ENCODE measurements at regions not wholly inside any gene's neighbourhood (a gene's known extent, or its start where the extent isn't known, plus 50 kb on each side); places are given as distances from the start of the nearest gene placed in this dataset.

DNA sequence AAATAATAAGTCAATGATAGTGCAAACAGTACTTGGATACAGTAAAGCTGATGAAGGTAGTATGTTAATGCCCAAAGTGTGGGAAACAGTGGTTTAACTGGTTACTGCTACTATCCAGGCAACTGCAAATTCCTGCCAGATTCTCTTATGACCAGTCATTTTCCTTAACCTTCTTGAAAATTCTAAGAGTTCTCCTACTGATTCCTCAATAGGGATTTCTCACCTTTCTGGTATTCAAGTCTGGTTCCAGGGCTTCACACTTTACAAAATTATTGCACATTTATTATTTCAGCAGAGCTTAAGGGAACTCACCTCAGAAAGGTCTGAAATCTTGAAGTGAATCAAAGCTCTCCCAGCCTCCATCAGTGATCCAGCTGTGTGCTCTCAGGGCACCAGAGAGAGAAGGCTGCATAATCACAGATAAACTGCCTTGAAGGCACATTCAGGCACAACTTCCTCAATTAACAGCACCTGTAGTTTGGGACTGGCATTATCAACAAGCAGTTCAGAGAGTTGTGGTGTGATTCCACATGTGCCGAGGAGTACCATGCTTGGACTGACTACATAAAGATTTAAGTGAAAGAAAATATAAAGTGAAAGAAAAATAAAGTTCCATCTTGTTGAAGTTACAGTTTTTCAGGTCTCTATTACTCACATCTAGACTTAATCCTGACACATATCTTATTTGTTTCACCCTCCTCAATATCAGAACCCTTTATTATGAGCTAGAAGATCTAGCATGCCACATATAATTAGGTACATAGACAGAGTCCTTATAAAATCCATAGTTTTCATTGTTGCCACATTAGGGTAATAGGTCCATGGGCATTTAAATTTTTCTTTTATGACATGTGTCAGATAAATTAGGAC lies 59.5 kb upstream of the TIPARP start:
- H3K4me3 ChIP-seq (ENCODE audit: control insufficient read depth, low read depth, low read length) = no peak overlapping the region
- TF ChIP-seq, protein P1, sequence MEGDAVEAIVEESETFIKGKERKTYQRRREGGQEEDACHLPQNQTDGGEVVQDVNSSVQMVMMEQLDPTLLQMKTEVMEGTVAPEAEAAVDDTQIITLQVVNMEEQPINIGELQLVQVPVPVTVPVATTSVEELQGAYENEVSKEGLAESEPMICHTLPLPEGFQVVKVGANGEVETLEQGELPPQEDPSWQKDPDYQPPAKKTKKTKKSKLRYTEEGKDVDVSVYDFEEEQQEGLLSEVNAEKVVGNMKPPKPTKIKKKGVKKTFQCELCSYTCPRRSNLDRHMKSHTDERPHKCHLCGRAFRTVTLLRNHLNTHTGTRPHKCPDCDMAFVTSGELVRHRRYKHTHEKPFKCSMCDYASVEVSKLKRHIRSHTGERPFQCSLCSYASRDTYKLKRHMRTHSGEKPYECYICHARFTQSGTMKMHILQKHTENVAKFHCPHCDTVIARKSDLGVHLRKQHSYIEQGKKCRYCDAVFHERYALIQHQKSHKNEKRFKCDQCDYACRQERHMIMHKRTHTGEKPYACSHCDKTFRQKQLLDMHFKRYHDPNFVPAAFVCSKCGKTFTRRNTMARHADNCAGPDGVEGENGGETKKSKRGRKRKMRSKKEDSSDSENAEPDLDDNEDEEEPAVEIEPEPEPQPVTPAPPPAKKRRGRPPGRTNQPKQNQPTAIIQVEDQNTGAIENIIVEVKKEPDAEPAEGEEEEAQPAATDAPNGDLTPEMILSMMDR (conservative IDR thresholded peaks at IDR 0.05; ENCODE audit: control insufficient read depth, insufficient read depth, low read depth, low read length) = no peak
- DNase-seq (ENCODE audit: low read depth) = peak; percentile 36

DNA sequence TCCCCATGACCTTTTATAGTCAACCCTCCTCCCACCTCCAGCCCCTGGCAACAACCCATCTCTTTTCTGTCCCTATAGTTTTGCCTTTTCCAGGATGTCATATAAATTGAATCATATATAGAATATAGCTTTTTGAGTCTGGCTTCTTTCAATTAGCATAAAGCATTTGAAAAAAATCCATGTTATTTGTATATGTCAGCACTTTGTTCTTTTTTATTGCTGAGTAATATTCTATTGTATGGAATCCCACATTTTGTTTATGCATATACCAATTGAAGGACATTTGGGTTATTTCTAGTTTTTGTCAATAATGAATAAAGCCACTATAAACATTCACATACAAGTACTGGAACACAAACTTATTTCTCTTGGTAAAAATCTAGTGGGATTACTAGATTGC lies 58.0 kb upstream of the SSR3 start:
- TF ChIP-seq, protein P1 (conservative IDR thresholded peaks at IDR 0.05; ENCODE audit: control insufficient read depth, insufficient read depth, low read depth, low read length) = no peak
- no peak for DNase-seq (ENCODE audit: low read depth)
- no peak overlapping the region for H3K4me3 ChIP-seq (ENCODE audit: control insufficient read depth, low read depth, low read length)

DNA sequence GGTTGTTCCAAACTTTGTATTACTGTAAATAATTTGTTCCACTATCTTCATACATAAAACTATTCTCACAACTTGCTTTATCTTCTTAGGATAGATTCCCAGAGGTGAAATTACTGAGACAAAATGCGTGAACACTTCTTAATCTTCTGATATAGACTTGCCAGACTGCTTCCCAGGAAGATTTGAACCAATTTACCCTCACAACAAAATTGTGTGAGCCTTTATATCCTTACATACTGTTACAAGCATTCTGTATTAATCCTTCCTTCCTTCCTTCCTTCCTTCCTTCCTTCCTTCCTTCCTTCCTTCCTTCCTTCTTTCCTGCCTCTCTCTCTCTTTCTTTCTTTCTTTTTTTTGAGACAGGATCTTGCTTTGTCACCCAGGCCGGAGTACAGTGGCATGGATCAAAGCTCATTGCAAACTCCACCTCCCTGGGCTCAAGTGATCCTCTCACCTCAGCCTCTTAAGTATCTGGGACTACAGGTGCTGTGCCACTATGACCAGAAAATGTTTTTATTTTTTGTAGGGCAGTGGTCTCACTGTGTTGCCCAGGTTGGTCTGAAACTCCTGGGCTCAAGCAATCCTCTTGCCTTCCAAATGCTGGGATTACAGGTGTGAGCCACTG lies 57.1 kb upstream of the SSR3 start:
- no peak overlapping the region for H3K4me3 ChIP-seq (ENCODE audit: control insufficient read depth, low read depth, low read length)
- DNase-seq (ENCODE audit: low read depth) = no peak
- TF ChIP-seq, protein P1 (conservative IDR thresholded peaks at IDR 0.05; ENCODE audit: control insufficient read depth, insufficient read depth, low read depth, low read length) = no peak

DNA sequence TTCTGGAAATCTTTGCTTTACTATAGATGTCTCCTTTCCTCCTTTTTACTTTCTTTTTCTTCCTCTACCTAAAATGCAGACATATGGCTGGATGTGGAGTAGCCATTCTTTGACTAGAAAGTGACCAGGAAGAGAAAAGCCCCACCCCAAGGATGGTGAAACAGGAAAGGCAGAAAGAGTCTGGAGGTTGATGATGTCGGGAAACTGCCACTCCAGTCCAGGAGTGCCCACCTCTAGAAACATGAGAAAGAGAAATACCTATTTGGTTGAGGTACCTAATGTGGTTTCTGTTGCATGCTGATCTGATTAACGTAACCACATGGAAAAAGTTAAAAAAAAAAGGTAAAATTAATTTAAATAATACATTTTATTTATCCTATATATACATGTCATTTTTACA lies 55.2 kb upstream of the SSR3 start:
- TF ChIP-seq, protein P1 (conservative IDR thresholded peaks at IDR 0.05; ENCODE audit: control insufficient read depth, insufficient read depth, low read depth, low read length) = no peak
- no peak for DNase-seq (ENCODE audit: low read depth)
- no peak overlapping the region for H3K4me3 ChIP-seq (ENCODE audit: control insufficient read depth, low read depth, low read length)

DNA sequence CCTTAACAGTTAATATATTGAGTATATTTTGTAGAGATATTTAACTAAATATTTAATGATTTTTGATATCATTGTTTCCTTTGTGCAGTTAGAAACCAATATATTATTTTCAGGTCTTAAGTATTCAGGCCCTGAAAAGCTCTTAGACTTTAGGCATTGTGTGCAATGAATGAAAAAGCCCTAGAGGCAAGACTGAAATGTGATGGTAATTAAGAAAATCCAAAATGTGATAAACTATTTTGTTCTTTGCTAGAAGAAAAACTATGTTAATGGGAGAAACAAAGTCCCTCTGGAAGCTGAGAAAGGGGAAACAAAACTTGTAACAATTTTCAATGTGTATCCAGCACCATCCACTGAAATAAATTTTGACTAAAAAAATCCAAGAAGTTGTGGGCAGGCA lies 54.6 kb upstream of the SSR3 start:
- no peak overlapping the region for H3K4me3 ChIP-seq (ENCODE audit: control insufficient read depth, low read depth, low read length)
- no peak for DNase-seq (ENCODE audit: low read depth)
- TF ChIP-seq, protein P1 (conservative IDR thresholded peaks at IDR 0.05; ENCODE audit: control insufficient read depth, insufficient read depth, low read depth, low read length) = no peak

DNA sequence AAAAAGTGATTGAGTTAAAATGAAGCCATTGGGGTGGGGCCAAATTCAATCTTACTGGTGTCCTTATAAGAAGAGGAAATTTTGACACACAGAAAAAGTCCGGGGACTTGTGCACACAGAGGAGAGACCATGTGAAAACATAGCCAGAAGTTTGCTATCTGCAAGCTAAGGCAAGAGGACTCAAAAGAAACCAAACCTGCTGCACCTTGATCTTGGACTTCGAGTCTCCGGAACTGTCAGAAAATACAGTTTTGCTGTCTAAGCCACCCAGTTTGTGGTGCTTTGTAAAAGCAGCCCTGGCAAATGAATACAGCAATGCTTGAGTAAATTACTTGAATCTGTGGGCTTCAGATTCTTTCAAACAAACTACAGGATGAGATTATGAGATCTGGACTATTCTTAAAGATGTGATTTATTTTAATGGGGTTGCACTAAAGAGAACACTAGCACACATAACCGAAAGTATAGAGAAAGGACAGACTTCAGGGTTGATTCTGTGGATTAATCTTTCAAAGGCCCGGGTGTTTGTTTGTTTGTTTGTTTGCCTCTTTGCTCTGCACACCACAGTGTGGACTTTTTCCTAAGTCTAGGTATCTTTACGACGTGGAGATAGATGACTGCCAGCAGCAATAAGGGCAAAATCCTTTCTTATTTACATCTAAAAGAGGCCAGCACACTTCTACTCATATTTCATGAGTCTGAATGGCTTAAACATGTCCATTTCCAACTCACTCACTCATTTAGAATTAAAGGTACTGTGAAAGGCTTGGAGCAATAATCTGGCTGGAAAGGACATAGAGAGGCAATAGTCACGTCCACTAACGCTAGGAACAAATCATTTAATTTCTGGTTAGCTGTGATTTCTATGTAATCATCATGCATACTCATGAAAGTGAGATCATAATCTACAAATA lies 53.9 kb upstream of the SSR3 start:
- H3K4me3 ChIP-seq (ENCODE audit: control insufficient read depth, low read depth, low read length) = no peak overlapping the region
- TF ChIP-seq, protein P1 (conservative IDR thresholded peaks at IDR 0.05; ENCODE audit: control insufficient read depth, insufficient read depth, low read depth, low read length) = no peak
- no peak for DNase-seq (ENCODE audit: low read depth)
